ENCODE measurements at regions not wholly inside any gene's neighbourhood (a gene's known extent, or its start where the extent isn't known, plus 50 kb on each side); places are given as distances from the start of the nearest gene placed in this dataset.

DNA sequence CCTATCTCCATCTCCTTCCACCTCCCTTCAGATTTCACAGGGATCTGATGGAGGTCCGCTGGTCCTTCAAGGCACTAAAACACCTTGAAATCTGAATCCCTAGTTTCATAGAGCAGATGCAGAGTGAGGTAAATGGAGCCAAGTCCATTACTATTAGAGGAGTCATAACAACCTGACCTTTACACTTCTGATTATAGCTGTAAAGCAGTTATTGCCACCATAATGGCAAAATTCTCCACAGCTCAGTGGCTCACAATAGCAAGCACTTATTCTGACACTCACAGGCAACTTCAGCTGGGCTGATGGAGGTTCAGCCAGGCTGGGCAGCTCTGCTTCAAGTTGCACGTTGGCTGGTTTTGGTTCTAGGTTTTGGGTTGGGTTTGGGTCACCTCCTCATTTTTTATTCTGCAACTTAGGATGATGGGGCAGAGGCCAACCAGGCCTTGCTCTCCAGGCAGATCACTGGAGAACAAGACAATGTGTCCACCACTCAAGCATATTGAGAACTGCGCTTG, 51.4 kb upstream of the LRAT start:
- no peak overlapping the region for H3K27ac Mint-ChIP-seq
- no peak overlapping the region for H3T11ph ChIP-seq (ENCODE audit: low read length)
- no peak overlapping the region for H3K9ac ChIP-seq (ENCODE audit: extremely low read depth, insufficient read length, low read length)
- H2BK12ac ChIP-seq (ENCODE audit: insufficient read length, low read depth, low read length): no peak overlapping the region
- H3K27me3 ChIP-seq (ENCODE audit: insufficient read depth, low read length): no peaks in the 10 kb centered on the region
- no peaks in the 10 kb centered on the region for H3K4me1 ChIP-seq (ENCODE audit: insufficient read depth, low read length)
- H3K27me3 Mint-ChIP-seq (ENCODE audit: low read depth): peaks cover 3% of the 10 kb centered on the region
- H4K20me1 ChIP-seq (ENCODE audit: control insufficient read depth, insufficient read depth, insufficient read length): no peaks in the 10 kb centered on the region
- no peak overlapping the region for H3K56ac ChIP-seq (ENCODE audit: insufficient read length, low read depth, low read length)
- H3K36me3 Mint-ChIP-seq (ENCODE audit: insufficient read depth in 1 of 3, low read depth in 3 of 3): no peaks in the 10 kb centered on the region
- H3K4me2 ChIP-seq (ENCODE audit: insufficient read depth, insufficient read length, low read length): no peak overlapping the region
- no peak overlapping the region for H2BK15ac ChIP-seq (ENCODE audit: low read depth, low read length)
- H3K4me1 Mint-ChIP-seq: 0 out of 4 replicates have a peak, but pooled peaks cover 0 to 3% of the 10 kb centered on the region in 2 experiments
- H3K18ac ChIP-seq (ENCODE audit: insufficient read length, low read depth, low read length): no peak overlapping the region
- H3K79me1 ChIP-seq (ENCODE audit: insufficient read depth, low read depth, low read length, poor library complexity, severe bottlenecking): no peaks in the 10 kb centered on the region
- no peak overlapping the region for H4K8ac ChIP-seq (replicated peaks; ENCODE audit: insufficient read length, low read depth, low read length)
- H3K14ac ChIP-seq (ENCODE audit: insufficient read depth, low read length): no peak overlapping the region
- H2AK5ac ChIP-seq (ENCODE audit: insufficient read length, low read length): no peak overlapping the region
- no peak overlapping the region for H4K91ac ChIP-seq (ENCODE audit: insufficient read length, low read depth, low read length)
- no peak overlapping the region for H2BK20ac ChIP-seq (ENCODE audit: low read depth, low read length, poor library complexity, severe bottlenecking)
- H3K9me3 Mint-ChIP-seq: no peaks in the 10 kb centered on the region
- H4K5ac ChIP-seq (ENCODE audit: insufficient read length, low read depth, low read length): no peak overlapping the region
- no peaks in the 10 kb centered on the region for H3K23me2 ChIP-seq (ENCODE audit: insufficient read length, low read depth, low read length, poor library complexity, severe bottlenecking)
- H3K23ac ChIP-seq (ENCODE audit: insufficient read length, low read depth, low read length): no peak overlapping the region
- no peak overlapping the region for H3K4me3 Mint-ChIP-seq
- no peak overlapping the region for H2BK120ac ChIP-seq (ENCODE audit: low read depth, low read length, poor library complexity, severe bottlenecking)
- no peaks in the 10 kb centered on the region for H3K9me3 ChIP-seq (ENCODE audit: control insufficient read depth, low read depth, low read length)
- no peak for DNase-seq
- H3K4ac ChIP-seq (ENCODE audit: low read depth, low read length): no peak overlapping the region
- no peak overlapping the region for H2BK5ac ChIP-seq (ENCODE audit: insufficient read length, low read length)
- no peak overlapping the region for H2AFZ ChIP-seq (ENCODE audit: low read length)
- no CpG with 5 or more reads among the region's 3 CpGs for WGBS (ENCODE audit: extremely low coverage, insufficient read length, low lambda C conversion rate)
- TF ChIP-seq, protein P1, sequence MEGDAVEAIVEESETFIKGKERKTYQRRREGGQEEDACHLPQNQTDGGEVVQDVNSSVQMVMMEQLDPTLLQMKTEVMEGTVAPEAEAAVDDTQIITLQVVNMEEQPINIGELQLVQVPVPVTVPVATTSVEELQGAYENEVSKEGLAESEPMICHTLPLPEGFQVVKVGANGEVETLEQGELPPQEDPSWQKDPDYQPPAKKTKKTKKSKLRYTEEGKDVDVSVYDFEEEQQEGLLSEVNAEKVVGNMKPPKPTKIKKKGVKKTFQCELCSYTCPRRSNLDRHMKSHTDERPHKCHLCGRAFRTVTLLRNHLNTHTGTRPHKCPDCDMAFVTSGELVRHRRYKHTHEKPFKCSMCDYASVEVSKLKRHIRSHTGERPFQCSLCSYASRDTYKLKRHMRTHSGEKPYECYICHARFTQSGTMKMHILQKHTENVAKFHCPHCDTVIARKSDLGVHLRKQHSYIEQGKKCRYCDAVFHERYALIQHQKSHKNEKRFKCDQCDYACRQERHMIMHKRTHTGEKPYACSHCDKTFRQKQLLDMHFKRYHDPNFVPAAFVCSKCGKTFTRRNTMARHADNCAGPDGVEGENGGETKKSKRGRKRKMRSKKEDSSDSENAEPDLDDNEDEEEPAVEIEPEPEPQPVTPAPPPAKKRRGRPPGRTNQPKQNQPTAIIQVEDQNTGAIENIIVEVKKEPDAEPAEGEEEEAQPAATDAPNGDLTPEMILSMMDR (conservative IDR thresholded peaks at IDR 0.05): no peak
- no peaks in the 10 kb centered on the region for H3K79me2 ChIP-seq (ENCODE audit: insufficient read depth, low read length)
- no peak overlapping the region for H3K27ac ChIP-seq (ENCODE audit: insufficient read length, low read depth, low read length)
